ENCODE measurements at regions not wholly inside any gene's neighbourhood (a gene's known extent, or its start where the extent isn't known, plus 50 kb on each side); places are given as distances from the start of the nearest gene placed in this dataset.

DNA sequence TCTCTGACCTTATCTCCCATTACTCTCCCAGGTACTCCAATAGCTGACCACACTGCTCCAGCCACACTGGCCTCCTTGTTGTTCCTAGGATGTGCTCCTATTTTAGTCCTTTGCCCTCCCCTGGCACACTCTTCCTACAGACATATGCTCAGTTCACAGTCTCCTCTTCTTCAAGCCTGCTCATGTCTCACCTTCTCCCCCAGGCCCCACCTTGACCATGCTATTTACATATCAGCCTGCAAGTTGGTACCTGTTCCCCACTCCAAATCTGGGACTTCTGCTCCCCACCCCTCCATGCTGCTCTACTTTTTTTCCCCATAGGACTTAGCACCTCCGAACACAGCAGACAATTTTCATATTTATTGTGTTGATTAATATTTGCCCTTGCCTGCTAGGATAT, 84.9 kb upstream of the BCL6 start:
- no peak for TF ChIP-seq POLR2A (IDR thresholded peaks at IDR 0.05)
- TF ChIP-seq, protein P1, sequence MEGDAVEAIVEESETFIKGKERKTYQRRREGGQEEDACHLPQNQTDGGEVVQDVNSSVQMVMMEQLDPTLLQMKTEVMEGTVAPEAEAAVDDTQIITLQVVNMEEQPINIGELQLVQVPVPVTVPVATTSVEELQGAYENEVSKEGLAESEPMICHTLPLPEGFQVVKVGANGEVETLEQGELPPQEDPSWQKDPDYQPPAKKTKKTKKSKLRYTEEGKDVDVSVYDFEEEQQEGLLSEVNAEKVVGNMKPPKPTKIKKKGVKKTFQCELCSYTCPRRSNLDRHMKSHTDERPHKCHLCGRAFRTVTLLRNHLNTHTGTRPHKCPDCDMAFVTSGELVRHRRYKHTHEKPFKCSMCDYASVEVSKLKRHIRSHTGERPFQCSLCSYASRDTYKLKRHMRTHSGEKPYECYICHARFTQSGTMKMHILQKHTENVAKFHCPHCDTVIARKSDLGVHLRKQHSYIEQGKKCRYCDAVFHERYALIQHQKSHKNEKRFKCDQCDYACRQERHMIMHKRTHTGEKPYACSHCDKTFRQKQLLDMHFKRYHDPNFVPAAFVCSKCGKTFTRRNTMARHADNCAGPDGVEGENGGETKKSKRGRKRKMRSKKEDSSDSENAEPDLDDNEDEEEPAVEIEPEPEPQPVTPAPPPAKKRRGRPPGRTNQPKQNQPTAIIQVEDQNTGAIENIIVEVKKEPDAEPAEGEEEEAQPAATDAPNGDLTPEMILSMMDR (IDR thresholded peaks at IDR 0.05): no peak

Measured in lower leg skin (tissue), 3 donors.